Peyer's patch (tissue), 4 donors: ENCODE measurements at regions not wholly inside any gene's neighbourhood (a gene's known extent, or its start where the extent isn't known, plus 50 kb on each side); places are given as distances from the start of the nearest gene placed in this dataset.
"Not testable (repeated sequence)": the region's sequence is repeated elsewhere in the genome, so short reads cannot be mapped to it uniquely, and the experiment has no call there.

Experiments used
- DNase-seq, 3 donors: peaks; one replicate each; pipeline ENCODE4 v3.0.0-alpha.2; 2017 to 2019
- H3K27ac ChIP-seq, 4 donors: fragments of 200-600 bp; sonication (generic); one replicate each; pipeline ENCODE4 v1.5.1; 2016 to 2019
- H3K27me3 ChIP-seq, 2 donors: fragments of 200-600 bp; sonication (generic); one replicate each; pipeline ENCODE4 v1.5.1; 2019
- H3K36me3 ChIP-seq, 3 donors: fragments of 200-600 bp; sonication (generic); one replicate each; pipeline ENCODE4 v1.5.1; 2016 to 2019
- H3K4me1 ChIP-seq, 4 donors: fragments of 200-600 bp; sonication (generic); one replicate each; pipeline ENCODE4 v1.5.1; 2016 to 2019
- H3K4me3 ChIP-seq, 4 donors: fragments of 200-600 bp; sonication (generic); 1 replicate in 3 of 4; 2 replicates in 1 of 4; pipeline ENCODE4 v1.5.1; 2016 to 2019; ENCODE audit warnings: mild to moderate bottlenecking in 1 of 4
- H3K9me3 ChIP-seq, 4 donors: fragments of 200-600 bp; sonication (generic); one replicate each; pipeline ENCODE4 v1.5.1; 2016 to 2019; ENCODE audit warnings: mild to moderate bottlenecking in 1 of 4
- POLR2A ChIP-seq, 2 donors: fragments of 450-650 bp; IDR thresholded peaks; one replicate each; pipeline ENCODE4 v1.5.1; 2017; ENCODE audit warnings: antibody characterized with exemption in 2 of 2, mild to moderate bottlenecking in 2 of 2, moderate library complexity in 2 of 2
- TF ChIP-seq, protein P1 (sequence below), 6 experiments: fragments of 450-650 bp in 4 of 6; fragments of 200-600 bp in 2 of 6; sonication (generic) in 1 of 6; IDR thresholded peaks; one replicate each; pipeline ENCODE4 v1.5.1; 2017 to 2019; ENCODE audit warnings: antibody characterized with exemption in 6 of 6, mild to moderate bottlenecking in 3 of 6, moderate library complexity in 1 of 6

DNA sequence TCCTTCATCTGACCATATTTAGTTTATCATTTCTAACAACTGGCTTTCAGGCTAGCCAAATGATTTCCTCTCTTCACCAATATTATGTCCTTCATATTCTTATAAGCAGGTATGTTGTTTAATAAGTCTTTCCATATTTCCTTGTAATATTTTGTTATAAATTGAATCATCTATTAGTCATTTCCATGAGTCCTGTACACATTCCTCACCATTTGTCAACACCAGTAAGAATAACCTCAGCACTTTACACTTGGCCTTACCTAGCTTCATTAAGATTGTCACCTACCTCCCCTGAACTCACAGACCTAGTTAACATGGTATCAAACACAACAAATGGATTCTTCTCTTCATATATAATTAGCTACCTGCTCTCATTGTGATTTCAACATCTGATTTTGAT, 282.3 kb downstream of the SEMA3D start:
- Histone ChIP-seq H3K27ac (no peak overlapping the region), H3K4me1 (no peaks in the 10 kb centered on the region), H3K36me3 (no peaks in the 10 kb centered on the region), H3K4me3 (no peak overlapping the region), H3K27me3 (no peaks in the 10 kb centered on the region), H3K9me3 (no peaks in the 10 kb centered on the region)
- no peak for TF ChIP-seq POLR2A (IDR thresholded peaks at IDR 0.05)
- TF ChIP-seq, protein P1, sequence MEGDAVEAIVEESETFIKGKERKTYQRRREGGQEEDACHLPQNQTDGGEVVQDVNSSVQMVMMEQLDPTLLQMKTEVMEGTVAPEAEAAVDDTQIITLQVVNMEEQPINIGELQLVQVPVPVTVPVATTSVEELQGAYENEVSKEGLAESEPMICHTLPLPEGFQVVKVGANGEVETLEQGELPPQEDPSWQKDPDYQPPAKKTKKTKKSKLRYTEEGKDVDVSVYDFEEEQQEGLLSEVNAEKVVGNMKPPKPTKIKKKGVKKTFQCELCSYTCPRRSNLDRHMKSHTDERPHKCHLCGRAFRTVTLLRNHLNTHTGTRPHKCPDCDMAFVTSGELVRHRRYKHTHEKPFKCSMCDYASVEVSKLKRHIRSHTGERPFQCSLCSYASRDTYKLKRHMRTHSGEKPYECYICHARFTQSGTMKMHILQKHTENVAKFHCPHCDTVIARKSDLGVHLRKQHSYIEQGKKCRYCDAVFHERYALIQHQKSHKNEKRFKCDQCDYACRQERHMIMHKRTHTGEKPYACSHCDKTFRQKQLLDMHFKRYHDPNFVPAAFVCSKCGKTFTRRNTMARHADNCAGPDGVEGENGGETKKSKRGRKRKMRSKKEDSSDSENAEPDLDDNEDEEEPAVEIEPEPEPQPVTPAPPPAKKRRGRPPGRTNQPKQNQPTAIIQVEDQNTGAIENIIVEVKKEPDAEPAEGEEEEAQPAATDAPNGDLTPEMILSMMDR (IDR thresholded peaks at IDR 0.05): no peak
- DNase-seq: no peak

DNA sequence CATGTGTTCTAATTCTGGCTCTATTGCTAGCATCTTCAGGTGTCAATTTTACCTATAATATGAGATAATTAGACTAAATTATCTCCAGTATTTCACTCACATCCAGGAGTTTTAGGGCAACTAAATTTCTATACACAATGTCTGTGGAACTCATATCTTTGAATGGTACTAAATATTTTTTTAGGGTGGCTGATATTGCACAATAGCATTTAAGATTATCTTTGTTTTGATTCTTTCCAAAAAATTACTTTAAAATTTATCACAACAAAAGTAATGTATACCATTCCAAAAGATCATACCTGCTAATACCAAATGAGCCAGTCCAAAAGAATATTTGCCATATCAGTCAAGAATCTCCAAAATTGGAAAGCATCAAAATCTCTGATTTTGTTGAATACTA, 285.5 kb downstream of the SEMA3D start:
- Histone ChIP-seq H3K4me3 (no peak overlapping the region), H3K36me3 (no peaks in the 10 kb centered on the region), H3K9me3 (no peaks in the 10 kb centered on the region), H3K27me3 (no peaks in the 10 kb centered on the region), H3K27ac (no peak overlapping the region), H3K4me1 (no peaks in the 10 kb centered on the region)
- TF ChIP-seq, protein P1 (IDR thresholded peaks at IDR 0.05): no peak
- no peak for TF ChIP-seq POLR2A (IDR thresholded peaks at IDR 0.05)
- no peak for DNase-seq

DNA sequence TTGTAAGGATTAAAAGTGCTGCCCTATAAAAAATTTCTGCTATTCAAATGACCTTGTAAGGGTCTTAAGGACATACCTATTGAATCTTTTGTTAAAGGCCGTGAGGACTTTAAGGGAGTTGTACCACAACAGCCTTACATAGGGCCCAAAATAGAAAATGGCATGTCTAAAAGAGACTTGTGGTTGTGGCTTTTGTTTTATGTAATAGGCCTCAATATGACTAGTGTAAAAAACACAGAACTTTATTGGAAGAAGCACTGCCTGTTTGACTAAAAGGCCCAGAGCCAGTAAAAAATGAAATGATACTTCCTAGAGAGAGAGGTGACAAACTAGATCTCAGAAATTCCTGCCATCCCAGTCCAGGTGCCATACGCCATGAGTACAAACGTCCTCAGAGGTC, 286.6 kb downstream of the SEMA3D start:
- Histone ChIP-seq H3K4me1 (no peaks in the 10 kb centered on the region), H3K4me3 (no peak overlapping the region), H3K27me3 (no peaks in the 10 kb centered on the region), H3K9me3 (no peaks in the 10 kb centered on the region), H3K27ac (no peak overlapping the region), H3K36me3 (no peaks in the 10 kb centered on the region)
- DNase-seq: no peak
- no peak for TF ChIP-seq POLR2A (IDR thresholded peaks at IDR 0.05)
- TF ChIP-seq, protein P1 (IDR thresholded peaks at IDR 0.05): no peak

DNA sequence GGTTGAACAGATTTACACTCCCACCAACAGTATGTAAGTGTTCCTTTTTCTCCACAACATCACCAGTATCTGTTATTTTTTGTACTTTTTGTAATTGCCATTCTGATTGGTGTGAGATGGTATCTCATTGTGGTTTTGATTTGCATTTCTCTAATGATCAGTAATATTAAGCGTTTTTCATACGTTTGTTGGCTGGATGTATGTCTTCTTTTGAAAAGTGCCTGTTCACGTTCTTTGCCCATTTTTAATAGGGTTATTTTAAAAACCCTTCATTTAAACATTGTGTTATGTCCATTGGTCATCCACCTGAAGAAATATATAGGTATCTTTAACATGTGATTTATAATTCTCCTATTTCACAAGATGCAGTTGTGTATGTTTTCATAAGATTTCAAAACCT, 291.3 kb downstream of the SEMA3D start:
- H3K4me3 ChIP-seq: no peak overlapping the region
- TF ChIP-seq POLR2A (IDR thresholded peaks at IDR 0.05): no peak
- TF ChIP-seq, protein P1 (IDR thresholded peaks at IDR 0.05): no peak
- no peak for DNase-seq

DNA sequence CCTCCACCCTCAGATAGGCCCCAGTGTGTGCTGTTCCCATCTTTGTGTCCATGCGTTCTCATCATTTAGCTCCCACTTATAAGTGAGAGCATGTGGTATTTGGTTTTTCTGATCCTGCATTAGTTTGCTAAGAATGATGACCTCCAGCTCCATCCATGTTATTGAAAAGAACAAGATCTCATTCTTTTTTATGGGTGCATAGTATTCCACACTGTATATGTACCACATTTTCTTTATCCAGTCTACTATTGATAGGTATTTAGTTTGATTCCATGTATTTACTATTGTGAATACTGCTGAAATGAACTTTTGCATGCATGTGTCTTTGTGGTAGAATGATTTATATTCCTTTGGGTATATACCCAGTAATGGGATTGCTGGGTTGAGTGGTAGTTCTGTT, 303.3 kb downstream of the SEMA3D start:
- H3K4me3 ChIP-seq, H3K4me1 ChIP-seq, H3K27me3 ChIP-seq, H3K27ac ChIP-seq, DNase-seq, H3K9me3 ChIP-seq, H3K36me3 ChIP-seq: not testable (repeated sequence)

More for the DNA sequence above, 291.3 kb downstream of the SEMA3D start:
- Histone ChIP-seq H3K36me3 (no peaks in the 10 kb centered on the region), H3K4me1 (no peaks in the 10 kb centered on the region), H3K9me3 (no peaks in the 10 kb centered on the region), H3K27ac (no peak overlapping the region), H3K27me3 (no peaks in the 10 kb centered on the region)

DNA sequence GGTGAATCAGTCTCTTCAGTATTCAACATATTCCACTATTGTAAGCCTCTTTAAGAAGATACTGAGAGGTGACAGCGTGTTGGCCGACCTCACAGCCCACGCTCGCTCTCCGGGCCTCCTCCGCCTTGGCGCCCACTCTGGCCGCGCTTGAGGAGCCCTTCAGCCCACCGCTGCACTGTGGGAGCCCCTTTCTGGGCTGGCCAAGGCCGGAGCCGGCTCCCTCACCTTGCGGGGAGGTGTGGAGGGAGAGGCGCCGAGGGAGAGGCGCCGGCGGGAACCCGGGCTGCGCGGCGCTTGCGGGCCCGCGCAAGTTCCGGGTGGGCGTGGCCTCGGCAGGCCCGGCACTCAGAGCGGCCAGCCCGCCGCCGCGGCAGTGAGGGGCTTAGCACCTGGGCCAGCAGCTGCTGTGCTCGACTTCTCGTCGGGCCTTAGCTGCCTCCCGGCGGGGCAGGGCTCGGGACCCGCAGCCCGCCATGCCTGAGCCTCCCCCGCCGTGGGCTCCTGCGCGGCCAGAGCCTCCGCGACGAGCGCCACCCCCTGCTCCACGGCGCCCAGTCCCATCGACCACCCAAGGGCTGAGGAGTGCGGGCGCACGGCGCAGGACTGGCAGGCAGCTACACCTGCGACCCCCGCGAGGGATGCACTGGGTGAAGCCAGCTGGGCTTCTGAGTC, 306.4 kb downstream of the SEMA3D start:
- H3K4me3 ChIP-seq, H3K4me1 ChIP-seq, H3K36me3 ChIP-seq, H3K27ac ChIP-seq, DNase-seq, H3K27me3 ChIP-seq, H3K9me3 ChIP-seq: not testable (repeated sequence)
